ENCODE measurements at regions not wholly inside any gene's neighbourhood (a gene's known extent, or its start where the extent isn't known, plus 50 kb on each side); places are given as distances from the start of the nearest gene placed in this dataset.

DNA sequence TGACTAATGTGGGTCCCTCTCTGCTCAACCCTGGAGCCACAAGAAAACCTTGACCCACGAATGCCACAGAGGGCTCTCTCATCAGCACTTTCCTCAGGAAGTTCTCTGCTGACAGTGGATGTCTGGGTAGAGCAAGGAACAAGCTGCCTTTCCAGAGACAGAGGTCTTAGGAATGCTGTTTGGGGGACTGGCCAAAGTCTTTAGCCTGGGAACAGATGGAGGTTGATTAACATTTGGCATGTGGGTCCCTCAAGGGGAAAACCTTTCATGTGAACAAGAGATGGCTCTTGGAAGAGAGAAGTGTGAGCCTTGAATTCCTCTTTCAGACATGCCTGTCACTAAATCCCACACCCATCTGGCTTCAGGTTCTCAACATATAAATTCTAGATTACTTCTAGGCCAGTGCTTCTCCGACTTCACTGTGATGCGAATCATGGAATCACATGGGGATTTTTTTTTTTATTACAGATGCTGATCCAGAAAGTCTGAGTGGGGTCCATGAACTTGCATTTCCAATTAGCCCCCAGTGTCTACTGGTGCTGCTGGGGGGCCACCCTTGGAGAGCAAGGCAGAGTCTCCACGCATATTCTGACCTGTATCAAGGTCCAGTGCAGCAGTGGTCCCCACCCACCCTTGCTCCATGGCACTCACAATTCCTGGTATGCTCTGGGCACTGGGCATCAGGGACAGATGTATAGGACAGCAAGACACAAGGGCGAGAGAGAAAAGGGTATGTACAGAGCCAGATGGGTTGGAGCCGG lies 360.4 kb downstream of the CXCL12 start:
- DNase-seq (ENCODE audit: low read depth) = no peak
- no peak overlapping the region for H3K4me3 ChIP-seq (ENCODE audit: low read depth, low read length)

DNA sequence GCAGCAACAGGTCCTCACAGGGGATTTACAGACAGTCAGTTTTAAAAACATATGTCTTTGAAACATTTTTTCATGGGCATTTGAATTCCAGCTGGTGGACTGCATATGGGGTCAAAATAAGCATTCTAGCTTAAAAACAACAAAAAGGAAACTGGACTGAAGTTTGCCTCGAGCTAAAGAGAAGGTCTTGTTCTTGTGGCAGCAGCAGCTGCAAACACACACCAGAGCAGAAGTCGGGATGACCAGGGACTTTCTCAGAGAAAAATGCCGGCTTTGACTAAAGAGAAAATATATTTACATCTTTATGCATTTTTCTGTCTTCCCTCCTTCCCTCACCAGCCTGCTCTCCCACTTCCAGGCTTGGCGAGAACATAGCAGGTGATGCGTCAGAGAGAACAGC lies 361.4 kb downstream of the CXCL12 start:
- DNase-seq (ENCODE audit: low read depth) = no peak
- H3K4me3 ChIP-seq (ENCODE audit: low read depth, low read length) = no peak overlapping the region

DNA sequence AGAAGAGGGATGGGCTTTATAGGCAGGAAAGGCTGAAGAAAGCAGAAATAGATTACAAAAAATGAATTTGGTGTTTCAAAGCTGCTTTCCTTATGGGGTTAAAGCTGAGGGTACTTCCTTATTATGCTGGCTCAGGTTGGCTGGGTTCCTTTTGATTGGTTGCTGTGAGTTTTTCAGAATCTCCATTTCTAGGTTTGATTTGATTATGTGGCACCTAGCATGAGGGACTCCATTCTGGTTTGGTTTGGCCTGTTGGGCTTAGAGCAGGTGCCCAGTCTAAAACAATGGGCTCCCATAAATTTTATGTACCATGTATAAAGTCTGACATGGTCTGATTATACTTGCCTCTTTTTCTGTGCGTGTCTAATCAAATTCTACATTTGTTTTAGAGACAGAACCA lies 362.7 kb downstream of the CXCL12 start:
- H3K4me3 ChIP-seq (ENCODE audit: low read depth, low read length) = no peak overlapping the region
- DNase-seq (ENCODE audit: low read depth) = no peak

DNA sequence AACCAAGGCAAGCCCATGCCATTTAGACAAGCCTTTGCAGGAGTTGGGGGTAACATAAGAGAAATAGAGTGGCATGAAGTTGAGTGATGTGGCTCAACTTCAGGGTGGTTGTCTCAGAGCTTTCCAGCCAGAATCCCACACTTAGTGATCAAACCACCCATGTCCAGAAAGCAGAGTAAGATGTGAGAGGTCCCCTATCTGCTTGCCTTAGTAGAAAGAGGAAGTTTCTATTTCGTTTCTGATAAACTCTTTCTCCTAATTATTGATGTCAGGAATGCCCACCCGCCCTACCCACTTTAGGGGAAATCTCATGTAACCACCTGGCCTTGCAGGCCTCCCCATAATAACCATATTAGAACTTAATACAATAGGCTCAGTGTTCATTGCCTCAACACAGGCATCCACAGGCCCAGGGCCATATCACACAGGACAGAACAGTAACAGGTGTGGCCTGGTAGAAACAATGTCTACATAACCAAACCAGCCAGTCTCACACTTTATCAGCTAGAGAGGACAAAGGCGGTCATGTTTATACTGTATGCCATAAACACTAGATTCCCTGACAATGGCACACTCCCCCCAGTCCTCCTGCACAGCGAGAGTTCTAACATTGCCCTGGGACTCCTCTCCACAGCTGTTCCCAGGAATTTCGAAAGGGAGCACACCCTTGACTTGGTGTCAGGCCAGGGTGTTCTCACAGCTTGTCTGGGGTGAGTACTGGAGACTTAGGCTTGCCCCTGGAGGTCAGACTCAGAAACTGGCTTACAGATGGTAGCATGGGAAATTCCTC lies 364.4 kb downstream of the CXCL12 start:
- H3K4me3 ChIP-seq (ENCODE audit: low read depth, low read length) = no peak overlapping the region
- peak; percentile 56 for DNase-seq (ENCODE audit: low read depth)

DNA sequence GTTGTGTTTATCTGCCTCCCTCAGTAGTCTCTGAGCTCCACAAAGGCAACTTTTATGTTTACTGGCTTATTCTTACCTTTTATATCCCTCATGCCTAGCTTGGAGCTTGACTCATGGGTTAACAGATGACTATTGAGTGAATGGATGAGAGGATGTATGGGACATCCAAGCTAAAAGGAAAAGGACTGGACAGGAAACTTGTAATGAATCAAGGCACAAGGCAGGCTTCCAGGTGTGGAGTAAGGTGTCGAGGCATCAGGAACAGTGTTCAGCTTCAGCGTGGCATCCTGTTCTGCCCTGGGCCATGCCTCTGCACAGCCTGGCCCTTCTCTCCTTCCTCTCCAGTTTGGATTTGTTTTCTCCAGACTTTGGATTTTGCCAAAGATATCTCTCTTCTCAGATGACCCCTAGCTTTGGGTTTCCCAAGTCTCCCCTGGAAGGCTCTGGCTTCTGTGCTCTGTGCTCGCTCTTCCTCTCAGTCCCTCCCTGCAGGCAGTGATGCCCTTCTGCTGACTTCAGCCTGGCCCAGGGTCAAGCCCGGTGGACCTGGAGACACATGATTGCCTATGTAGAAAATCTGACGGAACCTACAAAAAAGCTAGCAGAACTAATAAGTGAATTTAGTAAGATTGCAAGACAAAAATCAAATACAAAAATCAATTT lies 367.3 kb downstream of the CXCL12 start:
- H3K4me3 ChIP-seq (ENCODE audit: low read depth, low read length) = no peak overlapping the region
- DNase-seq (ENCODE audit: low read depth) = no peak

DNA sequence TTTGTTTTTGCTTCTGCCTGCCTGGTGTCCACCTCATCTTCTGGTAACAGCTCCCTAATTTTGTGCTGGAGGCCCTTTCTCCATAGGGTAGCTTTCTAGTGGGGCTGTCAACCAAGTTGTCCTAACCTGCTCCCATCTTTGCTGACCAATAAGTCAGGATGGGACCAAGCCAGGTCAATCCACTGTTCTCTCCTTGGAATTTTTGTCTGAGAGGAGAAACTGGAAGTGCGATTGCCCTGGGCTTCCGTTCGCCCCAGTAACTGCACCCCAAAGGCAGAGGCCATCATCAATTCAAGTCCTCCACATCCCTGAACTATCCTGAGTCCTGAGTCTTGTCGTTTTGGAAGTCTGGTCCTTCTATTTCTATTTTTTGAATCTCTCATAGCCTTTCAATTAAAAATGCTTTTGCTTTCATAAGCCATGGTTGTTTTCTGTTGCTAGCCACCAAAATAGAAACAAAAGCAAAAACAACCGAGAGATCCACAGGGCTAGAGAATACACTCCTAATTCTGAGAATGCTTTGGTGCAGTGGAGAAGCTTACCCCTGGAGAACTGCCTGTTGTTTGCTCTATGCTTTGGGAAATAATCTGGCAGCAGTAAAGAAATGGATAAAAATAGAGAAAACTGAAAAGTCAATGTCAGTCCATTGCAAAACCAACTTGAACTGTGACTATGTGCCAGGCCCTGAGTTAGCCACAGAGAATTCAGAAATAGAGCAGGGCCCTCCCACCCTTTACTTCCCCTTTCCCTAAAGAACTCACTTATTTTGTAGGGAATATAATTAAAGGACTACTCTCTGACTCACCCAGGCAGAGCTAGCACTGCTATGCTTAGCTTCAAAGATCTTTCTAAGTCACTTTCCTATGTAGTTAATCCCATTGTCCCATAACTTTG lies 368.1 kb downstream of the CXCL12 start:
- H3K4me3 ChIP-seq (ENCODE audit: low read depth, low read length) = no peak overlapping the region
- DNase-seq (ENCODE audit: low read depth) = no peak

DNA sequence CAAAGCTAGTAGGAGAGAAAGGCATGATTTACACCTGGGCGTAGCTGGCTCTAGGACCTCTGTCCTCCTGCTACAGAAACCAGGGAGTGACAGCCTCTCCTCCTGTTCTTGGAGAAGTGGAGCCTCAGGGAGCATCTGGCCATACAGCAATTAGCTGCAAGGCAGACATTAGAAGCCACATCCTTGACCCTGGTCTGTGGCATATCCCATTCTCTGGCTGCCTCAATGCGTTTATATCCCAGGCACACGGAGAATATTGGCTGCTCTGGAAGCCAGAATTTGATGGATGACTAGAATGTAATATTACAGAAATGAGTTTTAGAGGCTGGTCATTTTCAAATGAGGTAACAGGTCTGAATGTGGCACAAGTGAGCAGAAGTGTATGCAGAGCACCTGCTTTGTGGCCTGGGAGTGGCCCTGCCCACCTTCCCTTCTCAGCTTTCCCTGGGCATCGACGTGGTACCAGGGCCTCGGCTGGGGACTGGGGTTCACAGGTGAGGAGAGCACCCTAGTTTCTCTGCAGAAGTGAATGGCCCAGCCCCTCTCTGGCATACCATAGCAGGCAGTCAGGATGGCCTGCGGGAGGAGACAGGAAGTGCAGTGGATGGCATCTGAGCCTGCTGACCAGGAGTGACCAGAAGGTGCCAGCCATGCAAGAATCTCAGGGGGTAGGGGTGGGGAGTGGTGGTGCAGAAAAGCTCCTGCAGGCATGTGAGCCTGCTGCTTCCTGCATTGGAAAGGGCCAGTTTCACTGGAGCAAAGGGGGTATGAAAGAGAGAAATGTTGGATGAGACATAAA lies 367.2 kb upstream of the ZNF32 start:
- no peak for DNase-seq (ENCODE audit: low read depth)

DNA sequence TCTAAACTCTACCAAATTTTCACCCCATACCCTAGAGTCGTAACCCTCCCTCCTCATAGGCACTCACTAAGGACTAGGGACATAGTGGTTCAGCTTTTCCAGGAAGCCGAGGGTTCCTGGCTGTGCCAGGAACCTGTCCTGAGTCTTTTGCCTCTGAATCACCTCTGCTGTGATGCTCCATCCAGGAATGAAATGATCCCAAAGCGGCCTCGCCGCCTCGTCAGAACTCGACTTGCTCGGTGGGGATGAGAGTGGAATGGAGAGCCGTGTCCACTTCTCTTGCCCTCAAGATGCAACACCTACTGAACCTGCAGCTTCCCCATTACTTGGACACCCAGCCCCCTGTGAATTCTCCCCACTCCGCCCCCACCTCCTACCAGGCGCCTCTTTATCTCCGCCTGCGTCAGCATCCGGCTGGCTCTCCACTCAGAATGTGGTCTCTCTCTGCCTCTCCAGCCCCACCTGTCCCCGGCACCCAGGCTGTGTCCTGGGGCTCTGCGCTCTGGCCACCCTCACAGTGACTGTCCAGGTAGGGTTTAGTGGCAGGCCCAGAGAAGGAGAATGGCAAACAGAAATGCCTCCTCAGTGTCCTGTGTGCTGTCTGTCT lies 366.1 kb upstream of the ZNF32 start:
- no peak for DNase-seq (ENCODE audit: low read depth)
- H3K4me3 ChIP-seq (ENCODE audit: low read depth, low read length) = no peak overlapping the region

More for the DNA sequence above, 367.2 kb upstream of the ZNF32 start:
- no peak overlapping the region for H3K4me3 ChIP-seq (ENCODE audit: low read depth, low read length)

DNA sequence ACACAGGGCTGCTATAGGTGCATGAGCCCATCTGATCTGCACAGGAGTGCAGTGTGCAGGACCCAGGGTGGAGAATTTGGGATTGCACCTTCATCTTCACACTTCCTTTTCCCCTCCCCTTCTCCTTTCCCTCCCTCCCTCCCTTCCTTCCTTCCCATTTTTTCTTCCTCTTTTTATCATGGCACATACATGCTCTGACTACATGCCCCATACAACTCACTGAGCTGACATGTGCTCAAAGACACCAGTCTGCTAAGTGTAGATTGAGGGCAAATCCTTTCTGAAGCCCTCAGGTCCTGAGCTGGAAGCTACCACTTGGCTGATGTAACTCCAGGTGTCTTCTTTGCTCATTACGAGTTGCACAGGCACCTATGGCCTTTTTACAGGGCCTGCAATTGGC lies 365.3 kb upstream of the ZNF32 start:
- DNase-seq (ENCODE audit: low read depth) = no peak
- H3K4me3 ChIP-seq (ENCODE audit: low read depth, low read length) = no peak overlapping the region

DNA sequence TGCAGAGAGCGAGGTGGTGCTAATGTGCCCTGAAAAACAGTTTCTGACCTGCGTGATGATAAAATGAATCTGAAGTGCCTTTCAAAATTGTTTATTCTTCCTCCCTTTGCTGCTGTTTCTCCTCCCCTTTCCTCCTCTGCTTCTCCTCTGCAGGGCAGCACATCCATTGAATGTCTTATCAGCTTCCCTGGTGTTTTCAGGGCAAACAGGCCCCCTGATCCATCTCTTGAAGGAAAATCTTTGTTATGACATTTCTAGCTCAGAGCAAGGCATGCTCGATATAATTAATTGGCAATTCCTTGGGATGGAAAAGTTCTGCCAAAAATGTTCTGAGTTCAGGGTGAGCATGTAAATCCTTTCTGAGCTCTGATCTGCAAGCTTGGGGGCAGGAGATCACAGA lies 364.2 kb upstream of the ZNF32 start:
- no peak for DNase-seq (ENCODE audit: low read depth)
- H3K4me3 ChIP-seq (ENCODE audit: low read depth, low read length) = no peak overlapping the region

DNA sequence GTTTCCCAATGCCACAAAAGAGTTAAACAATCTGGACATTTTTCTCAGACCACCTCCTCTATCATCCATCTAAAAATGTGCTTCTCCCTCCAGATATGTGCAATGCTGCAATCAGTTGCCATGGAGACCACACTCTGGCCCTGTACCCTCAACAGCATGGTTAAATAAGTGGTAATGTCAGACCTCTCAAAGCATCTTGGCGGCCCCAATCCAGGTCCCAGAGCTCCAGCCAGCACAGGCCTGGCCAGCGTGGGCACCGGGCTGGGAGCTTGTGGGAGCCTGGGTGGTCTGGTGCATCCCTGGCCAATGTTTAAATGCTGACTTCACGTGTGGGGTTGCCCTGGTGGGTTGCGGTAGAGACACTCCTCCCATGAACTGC lies 362.9 kb upstream of the ZNF32 start:
- H3K4me3 ChIP-seq (ENCODE audit: low read depth, low read length) = no peak overlapping the region
- no peak for DNase-seq (ENCODE audit: low read depth)

DNA sequence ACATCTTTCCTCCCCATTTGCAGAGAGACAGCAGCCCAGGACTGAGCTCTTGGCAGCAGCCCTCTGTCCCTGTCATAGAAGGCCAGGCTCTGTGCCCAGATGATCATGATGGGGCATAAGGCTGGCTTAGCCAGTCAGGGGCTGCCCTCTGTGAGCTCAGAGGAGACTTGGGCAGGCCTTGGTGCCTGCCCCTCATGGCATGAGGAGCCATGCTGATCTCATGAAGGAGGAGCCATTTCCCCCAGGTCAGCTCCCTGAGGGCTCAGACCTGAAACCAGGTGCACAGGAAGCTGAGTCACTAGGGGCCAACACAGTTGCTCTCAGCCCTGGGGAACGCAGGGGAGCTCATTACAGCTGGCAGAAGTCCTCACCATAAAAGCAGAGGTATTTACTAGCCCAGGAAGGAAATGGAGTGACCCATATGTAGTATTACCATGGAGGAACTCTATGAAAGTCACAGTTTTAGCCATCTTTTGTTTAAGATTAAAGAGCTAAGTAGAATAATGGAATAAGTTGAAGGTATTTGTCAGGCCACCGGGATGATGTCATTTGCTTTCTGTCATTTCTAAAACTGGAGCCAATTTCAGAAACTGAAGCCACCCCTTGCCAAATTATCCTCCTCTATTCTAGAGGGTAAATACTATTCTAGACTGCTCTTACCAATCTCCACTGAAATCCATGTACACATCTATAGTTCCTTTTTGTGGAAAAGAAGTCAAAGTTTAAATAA lies 362.4 kb upstream of the ZNF32 start:
- H3K4me3 ChIP-seq (ENCODE audit: low read depth, low read length) = no peak overlapping the region
- DNase-seq (ENCODE audit: low read depth) = no peak

DNA sequence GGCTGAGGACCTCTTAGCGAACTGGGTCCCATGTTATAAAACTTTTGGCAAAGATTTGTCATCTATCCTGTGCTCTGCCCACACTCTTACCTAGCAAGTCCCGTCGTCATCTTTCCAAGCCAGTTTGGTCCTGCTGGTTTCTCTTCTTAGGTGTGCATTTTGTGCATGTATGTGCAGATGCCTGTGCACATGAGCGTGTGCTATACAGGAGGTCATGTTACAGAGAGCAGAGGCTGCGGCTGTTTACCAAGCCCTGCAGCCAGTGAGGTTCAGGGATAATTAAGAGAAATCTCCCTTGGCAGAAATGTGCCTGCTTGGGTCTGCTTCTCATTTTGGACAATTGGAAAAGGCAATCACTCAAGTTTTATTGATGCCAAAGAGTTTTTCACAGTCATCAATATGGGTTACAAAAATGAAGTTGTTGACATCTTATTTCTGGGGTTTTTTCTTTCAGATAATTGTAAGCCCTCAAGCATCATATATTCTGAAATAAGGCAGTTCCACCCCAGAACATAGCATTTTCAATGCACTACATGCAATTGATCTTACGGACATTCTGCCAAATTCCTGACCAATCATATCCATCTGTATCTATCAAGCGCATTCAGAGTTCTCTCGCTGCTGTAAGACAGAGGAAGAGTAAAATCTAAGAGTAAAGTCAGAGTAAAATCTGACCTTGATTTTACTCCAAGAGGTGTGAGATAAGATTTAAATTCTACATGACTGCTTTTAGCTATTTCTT lies 361.4 kb upstream of the ZNF32 start:
- no peak for DNase-seq (ENCODE audit: low read depth)
- H3K4me3 ChIP-seq (ENCODE audit: low read depth, low read length) = no peak overlapping the region

DNA sequence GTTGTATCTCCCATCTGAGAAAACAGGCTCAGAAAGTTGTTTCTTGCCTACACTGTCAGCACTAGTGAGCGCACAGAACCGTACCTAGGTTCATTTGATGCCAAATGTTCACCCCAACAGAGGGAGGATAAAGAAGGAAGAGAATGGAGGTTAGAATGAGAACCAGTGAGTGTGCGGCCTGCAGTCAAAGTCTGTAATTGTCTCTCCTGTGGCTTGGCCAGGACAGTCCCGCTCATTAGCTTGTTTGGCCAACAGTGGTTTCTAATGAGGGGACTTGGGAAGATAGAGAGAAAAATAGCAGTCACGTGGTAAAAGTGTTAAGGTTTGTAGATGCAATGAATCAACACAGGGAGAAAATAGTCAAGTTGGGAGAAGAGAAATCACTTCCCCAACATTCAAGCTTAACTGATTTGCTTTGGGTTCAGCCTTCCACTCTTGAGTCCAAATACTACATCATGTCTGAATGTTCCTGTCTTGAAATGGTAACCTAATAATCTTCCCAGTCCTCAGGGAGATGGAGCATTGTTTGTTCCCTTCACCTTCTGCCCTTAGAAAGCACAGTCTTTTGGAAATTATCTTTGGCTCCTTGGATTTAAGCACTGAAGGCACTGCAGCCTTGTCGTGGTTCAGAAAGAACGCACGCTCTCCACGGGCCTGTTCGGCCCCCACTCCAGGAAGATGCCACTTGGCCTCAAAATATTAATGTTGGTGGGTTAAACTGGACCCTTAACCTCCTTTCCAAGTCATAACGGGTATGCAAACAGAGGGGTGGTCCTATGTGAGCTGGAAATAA lies 360.4 kb upstream of the ZNF32 start:
- H3K4me3 ChIP-seq (ENCODE audit: low read depth, low read length) = no peak overlapping the region

DNA sequence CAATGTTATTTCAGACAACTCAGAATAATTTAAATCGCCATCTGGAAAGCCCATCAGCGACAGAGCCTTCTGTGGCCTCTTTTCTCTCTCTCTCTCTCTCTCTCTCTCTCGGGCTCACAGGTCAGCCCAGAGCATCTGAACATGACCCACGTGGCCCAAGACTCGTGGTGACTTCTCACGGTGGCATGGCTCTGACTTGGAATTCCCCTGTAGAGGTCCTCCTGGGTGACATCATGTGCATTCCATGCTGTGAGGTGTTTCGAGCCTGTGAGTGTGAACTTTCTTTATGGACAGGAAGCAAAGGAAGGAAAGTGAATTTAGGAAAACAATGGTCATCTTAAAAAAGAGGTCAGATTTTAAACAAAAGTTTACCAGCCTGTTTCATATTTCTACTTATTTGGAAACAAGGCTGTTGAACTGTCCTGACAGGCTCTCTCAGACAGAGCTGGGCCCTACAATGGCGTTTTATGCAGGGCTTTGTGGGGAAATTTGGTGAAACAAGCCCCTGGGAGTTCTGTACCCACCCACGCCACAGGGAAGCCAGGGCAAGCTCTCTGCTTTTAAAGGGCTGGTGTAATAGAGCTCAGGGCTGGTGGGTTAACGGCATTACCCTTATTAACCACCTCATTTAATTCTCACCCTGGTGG lies 359.7 kb upstream of the ZNF32 start:
- DNase-seq (ENCODE audit: low read depth) = no peak
- no peak overlapping the region for H3K4me3 ChIP-seq (ENCODE audit: low read depth, low read length)

More for the DNA sequence above, 360.4 kb upstream of the ZNF32 start:
- no peak for DNase-seq (ENCODE audit: low read depth)

DNA sequence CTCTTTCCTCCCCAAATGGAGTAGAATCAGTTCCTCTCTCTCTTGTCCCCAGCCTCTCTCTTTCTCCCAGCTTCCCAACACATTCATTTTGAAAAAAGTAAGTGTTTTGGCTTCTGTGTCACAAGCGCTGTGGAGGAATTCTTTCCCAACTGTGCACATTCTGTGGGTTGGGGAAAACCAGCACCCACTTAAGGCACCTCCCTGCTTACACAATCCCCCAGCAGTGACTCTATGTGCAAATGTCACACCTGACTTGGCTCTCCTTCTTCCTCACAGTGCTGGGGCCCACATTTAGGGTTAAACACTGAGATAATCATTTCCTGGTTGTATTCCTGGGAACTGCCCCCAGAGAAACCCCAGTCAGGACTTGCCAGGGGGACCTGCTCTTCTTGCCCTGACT lies 358.1 kb upstream of the ZNF32 start:
- no peak overlapping the region for H3K4me3 ChIP-seq (ENCODE audit: low read depth, low read length)
- DNase-seq (ENCODE audit: low read depth) = no peak

All from skeletal muscle cell (primary cell).